K562 (cell line): ENCODE measurements at regions not wholly inside any gene's neighbourhood (a gene's known extent, or its start where the extent isn't known, plus 50 kb on each side); places are given as distances from the start of the nearest gene placed in this dataset.
A peak's percentile ranks its signal among the peaks of the same experiment; 100 is the strongest.

Experiments
- ATAC-seq: fragments of 200-7000 bp; cut with Tn5 transposase; 3 replicates; pipeline ENCODE4 v1.9.1; 2020; ENCODE audit warnings: moderate library complexity
- BruUV-seq: library from RNA; stranded (reverse); fragments of 400-500 nt; replicated peaks from 2 replicates; lab custom pipeline; 2021; lab: Mats Ljungman, UMichigan
- CTCF ChIA-PET: fragments of 300-600 bp; formaldehyde crosslinking; extraction: SDS; loops from one replicate; lab custom pipeline; 2021; ENCODE audit warnings: low intra/inter-chr PET ratio; lab: Yijun Ruan, JAX
- POLR2A ChIA-PET: fragments of 300-600, 350-650 bp; sonication (Branson Sonifier 250); formaldehyde crosslinking; extraction: SDS; loops from one replicate; lab custom pipeline; 2021; ENCODE audit warnings: antibody characterized with exemption, inconsistent platforms; lab: Yijun Ruan, JAX
- DNase-seq, 4 experiments: peaks; one replicate each; pipeline versions ENCODE4 v3.0.0 to v3.0.0-alpha.2; 2011 to 2018; ENCODE audit warnings: low spot score in 3 of 4, mixed read lengths in 3 of 4; ENCODE audit errors: extremely low read depth in 1 of 4
- FAIRE-seq: peaks from 2 replicates; lab custom pipeline; 2011; peaks lifted over from hg19 to GRCh38; lab: Jason Lieb, UNC
- H2AFZ ChIP-seq: 2 replicates; pipeline ENCODE4 v1.6.0; 2011; ENCODE audit warnings: low read depth, low read length, control low read depth, inconsistent platforms
- H3K27ac ChIP-seq: fragments of 200-600 bp; 3 replicates; pipeline ENCODE4 v1.8.0; 2011; ENCODE audit warnings: low read depth, mild to moderate bottlenecking, control low read depth, inconsistent platforms, low read length, moderate library complexity, mixed read lengths; ENCODE audit errors: extremely low read depth
- H3K27me3 ChIP-seq, 2 experiments: fragments of 300-600 bp in 1 of 2; 2 replicates in 1 of 2; 3 replicates in 1 of 2; pipeline versions ENCODE4 v1.6.0 to v1.8.0; 2011; ENCODE audit warnings: inconsistent platforms in 2 of 2, low read length in 2 of 2, mild to moderate bottlenecking in 1 of 2, mixed read lengths in 1 of 2, moderate library complexity in 1 of 2; ENCODE audit not compliant: control insufficient read depth in 2 of 2, insufficient read depth in 2 of 2
- H3K36me3 ChIP-seq: fragments of 300-600 bp; 3 replicates; pipeline ENCODE4 v1.8.0; 2011; ENCODE audit warnings: mild to moderate bottlenecking, low read length, inconsistent platforms; ENCODE audit not compliant: control insufficient read depth, insufficient read depth
- H3K4me1 ChIP-seq, 2 experiments: fragments of 200-600 bp in 1 of 2; replicated peaks in 1 of 2; 2 replicates in 1 of 2; 3 replicates in 1 of 2; pipeline versions ENCODE4 v1.5.1 to v1.8.0; 2011; ENCODE audit warnings: inconsistent platforms in 2 of 2, low read length in 2 of 2, mild to moderate bottlenecking in 1 of 2, mixed read lengths in 1 of 2, moderate library complexity in 1 of 2; ENCODE audit not compliant: control insufficient read depth in 2 of 2, insufficient read depth in 2 of 2
- H3K4me2 ChIP-seq: 2 replicates; pipeline ENCODE4 v1.6.1; 2011; ENCODE audit warnings: low read length, control low read depth, inconsistent platforms, mixed read lengths; ENCODE audit not compliant: insufficient read depth
- H3K4me3 ChIP-seq: fragments of 200-600 bp; sonication (generic), shearing (Covaris generic); 2 replicates; pipeline ENCODE4 v1.5.1; 2016; ENCODE audit warnings: control low read depth, inconsistent platforms
- H3K79me2 ChIP-seq: fragments of 200-600 bp; 3 replicates; pipeline ENCODE4 v1.8.0; 2011; ENCODE audit warnings: low read length, inconsistent platforms; ENCODE audit not compliant: control insufficient read depth, insufficient read depth
- H3K9ac ChIP-seq, 2 experiments: 2 replicates each; pipeline versions ENCODE4 v1.6.0 to v1.6.1; 2011; ENCODE audit warnings: low read depth in 2 of 2, low read length in 2 of 2, control low read depth in 1 of 2, inconsistent platforms in 1 of 2, mild to moderate bottlenecking in 1 of 2, mixed read lengths in 1 of 2; ENCODE audit not compliant: insufficient read depth in 1 of 2
- H3K9me1 ChIP-seq: one replicate; pipeline ENCODE4 v1.6.0; 2011; ENCODE audit warnings: inconsistent platforms, mild to moderate bottlenecking, low read length, moderate library complexity; ENCODE audit not compliant: control insufficient read depth, insufficient read depth
- H3K9me3 ChIP-seq: replicated peaks from 2 replicates; pipeline ENCODE4 v1.5.1; 2011; ENCODE audit warnings: low read depth, low read length, inconsistent platforms; ENCODE audit not compliant: control insufficient read depth, insufficient read depth
- H4K20me1 ChIP-seq: replicated peaks from 2 replicates; pipeline ENCODE4 v1.6.1; 2011; ENCODE audit warnings: low read length, inconsistent platforms, mixed read lengths; ENCODE audit not compliant: control insufficient read depth, insufficient read depth
- ATF3 ChIP-seq, 2 experiments: fragments of 450-650 bp in 1 of 2; sonication (generic) in 1 of 2; formaldehyde crosslinking in 1 of 2; IDR thresholded peaks in 1 of 2; conservative IDR thresholded peaks in 1 of 2; 2 replicates each; pipeline versions ENCODE4 v1.6.1 to v1.8.1; 2016 to 2023; ENCODE audit warnings: mild to moderate bottlenecking in 2 of 2, moderate library complexity in 2 of 2, inconsistent platforms in 1 of 2, missing genetic modification reagents in 1 of 2
- ATF7 ChIP-seq: fragments of 450-650 bp; IDR thresholded peaks from 2 replicates; pipeline ENCODE4 v1.7.1; 2014; ENCODE audit warnings: mild to moderate bottlenecking, moderate library complexity
- CSDE1 ChIP-seq, 2 experiments: fragments of 450-650 bp; IDR thresholded peaks; 2 replicates each; pipeline ENCODE4 v1.6.1; 2016; ENCODE audit warnings: mild to moderate bottlenecking in 1 of 2
- DIDO1 ChIP-seq: fragments of 450-650 bp; IDR thresholded peaks from 2 replicates; pipeline ENCODE4 v1.6.1; 2016; ENCODE audit warnings: low read depth, missing biosample characterization, missing genetic modification characterization
- JUN ChIP-seq, 2 experiments: sonication (generic) in 1 of 2; formaldehyde crosslinking in 1 of 2; IDR thresholded peaks; 2 replicates each; pipeline versions ENCODE4 v1.6.1 to v1.8.0; 2012 to 2022; ENCODE audit warnings: borderline replicate concordance in 2 of 2, mild to moderate bottlenecking in 2 of 2, improper control_type of control experiment in 1 of 2, low read depth in 1 of 2, low read length in 1 of 2, missing genetic modification reagents in 1 of 2
- SRSF9 ChIP-seq: fragments of 200-400 bp; formaldehyde crosslinking; IDR thresholded peaks from 2 replicates; pipeline ENCODE4 v1.6.1; 2017; ENCODE audit warnings: low read depth, low read length, borderline replicate concordance
- WGBS: fragments of 100-300 bp; shearing (Covaris generic); methylation state at CpG from one replicate; pipeline ENCODE4 v1.1.6; 2016; ENCODE audit warnings: low coverage, mixed read lengths; ENCODE audit not compliant: insufficient coverage; ENCODE audit errors: missing lambda C conversion rate; 5-methylcytosine and 5-hydroxymethylcytosine counted together
- in situ Hi-C: fragments of 300-500 bp; cut with MboI; formaldehyde crosslinking; loops from 4 replicates; pipeline ENCODE4 v1.15.0; 2018; ENCODE audit warnings: inconsistent platforms, mixed read lengths
- intact Hi-C: fragments of 100-400 bp; cut with micrococcal nuclease; formaldehyde crosslinking; loops from 2 replicates; pipeline ENCODE4 v1.14.2; 2022

- under 1% methylated on average over 5 of the region's 5 CpGs for WGBS
- Histone ChIP-seq H3K27ac (no peak overlapping the region), H4K20me1 (no peaks in the 10 kb centered on the region), H3K79me2 (no peaks in the 10 kb centered on the region), H3K36me3 (no peaks in the 10 kb centered on the region), H3K9me3 (no peaks in the 10 kb centered on the region), H3K4me2 (no peak overlapping the region), H3K4me1 (no peaks in the 10 kb centered on the region), H3K9me1 (no peaks in the 10 kb centered on the region), H3K27me3 (peaks cover 2 to 6% of the 10 kb centered on the region in 2 experiments; a peak in 1 of 5 replicates), H3K4me3 (no peak overlapping the region), H2AFZ (no peak overlapping the region), H3K9ac (no peak overlapping the region)
- BruUV-seq = no TSS peak
- DNase-seq (no peak), ATAC-seq (no peak), FAIRE-seq (no peak)
- TF ChIP-seq SRSF9 (no peak), CSDE1 (IDR thresholded peaks at IDR 0.05) (no peak), DIDO1 (no peak), ATF7 (peak; percentile 17; the same call in 1 of the 2 replicates), ATF3 (IDR thresholded peaks at IDR 0.05) (peak; percentile 54), ATF3 (CRISPR knock-in tag; conservative IDR thresholded peaks at IDR 0.05) (no peak), JUN (IDR thresholded peaks at IDR 0.05; ENCODE audit: borderline replicate concordance, low read depth, low read length) (no peak), JUN (CRISPR knock-in tag; IDR thresholded peaks at IDR 0.05; ENCODE audit: borderline replicate concordance) (no peak)
- intact Hi-C loops = no loop called here
- CTCF ChIA-PET = no interaction called here
- in situ Hi-C loops = no loop called here
- POLR2A ChIA-PET = interaction anchor here (1.4 kb wide), 1 partner anchor 11 kb away, joined by 3 read pairs; no protein-coding TSS in a partner anchor
Measured at GRCh38 chr1:4095433-4095971, 195.4 kb upstream of the C1orf174 start.
